Lower lobe of right lung (tissue), 2 donors: ENCODE measurements at regions not wholly inside any gene's neighbourhood (a gene's known extent, or its start where the extent isn't known, plus 50 kb on each side); places are given as distances from the start of the nearest gene placed in this dataset.

Source experiments
- ATAC-seq, 2 donors: fragments of 200-7000 bp; cut with Tn5 transposase; one replicate each; pipeline ENCODE4 v1.9.1; 2020 to 2022; ENCODE audit warnings: mild to moderate bottlenecking in 2 of 2, moderate library complexity in 2 of 2
- DNase-seq: peaks from one replicate; pipeline ENCODE4 v3.0.0-alpha.2; 2020
- H3K27ac ChIP-seq: fragments of 200-600 bp; one replicate; pipeline ENCODE4 v1.8.0; 2022
- H3K27me3 ChIP-seq: fragments of 200-600 bp; one replicate; pipeline ENCODE4 v1.8.0; 2022; ENCODE audit warnings: low read depth
- H3K36me3 ChIP-seq: fragments of 200-600 bp; one replicate; pipeline ENCODE4 v1.8.0; 2022; ENCODE audit warnings: mild to moderate bottlenecking
- H3K4me1 ChIP-seq: fragments of 200-600 bp; one replicate; pipeline ENCODE4 v1.8.0; 2022
- H3K4me3 ChIP-seq: fragments of 200-600 bp; one replicate; pipeline ENCODE4 v1.8.0; 2022; ENCODE audit warnings: mild to moderate bottlenecking
- H3K9me3 ChIP-seq: fragments of 200-600 bp; one replicate; pipeline ENCODE4 v1.8.0; 2022
- intact Hi-C: fragments of 100-400 bp; cut with DNase I; formaldehyde crosslinking; loops from one replicate; pipeline ENCODE4 v1.11.0; 2022
- TF ChIP-seq, protein P1 (sequence below): fragments of 200-600 bp; IDR thresholded peaks from one replicate; pipeline ENCODE4 v1.8.0; 2022; ENCODE audit warnings: antibody characterized with exemption, mild to moderate bottlenecking
- donor health status: DM: no; HTN: yes; CAD: no; lungs with severe emphysema.

DNA sequence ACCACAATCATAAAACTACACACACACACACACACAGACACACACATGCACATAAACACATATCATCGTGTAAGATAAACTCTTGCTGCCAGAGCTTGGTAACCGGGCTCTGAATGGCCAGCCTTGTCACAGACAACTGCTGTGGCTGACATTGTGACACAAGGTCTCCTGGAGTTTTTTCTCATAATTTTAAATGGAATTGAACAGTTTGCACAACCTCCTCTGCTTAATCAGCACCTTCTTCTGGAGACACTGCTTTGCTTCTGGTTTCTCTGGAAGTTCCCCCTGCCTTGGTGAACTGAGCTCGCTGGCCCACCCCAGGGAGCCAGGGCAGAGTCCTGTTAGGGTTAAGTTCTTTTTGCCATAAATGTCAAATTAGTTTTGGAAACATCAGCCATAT is 115.4 kb downstream of the UTP18 start:
- ATAC-seq (no peak), DNase-seq (no peak)
- Histone ChIP-seq H3K4me3 (no peak overlapping the region), H3K36me3 (no peaks in the 10 kb centered on the region), H3K27ac (no peak overlapping the region), H3K27me3 (no peaks in the 10 kb centered on the region), H3K9me3 (no peaks in the 10 kb centered on the region), H3K4me1 (no peaks in the 10 kb centered on the region)
- TF ChIP-seq, protein P1, sequence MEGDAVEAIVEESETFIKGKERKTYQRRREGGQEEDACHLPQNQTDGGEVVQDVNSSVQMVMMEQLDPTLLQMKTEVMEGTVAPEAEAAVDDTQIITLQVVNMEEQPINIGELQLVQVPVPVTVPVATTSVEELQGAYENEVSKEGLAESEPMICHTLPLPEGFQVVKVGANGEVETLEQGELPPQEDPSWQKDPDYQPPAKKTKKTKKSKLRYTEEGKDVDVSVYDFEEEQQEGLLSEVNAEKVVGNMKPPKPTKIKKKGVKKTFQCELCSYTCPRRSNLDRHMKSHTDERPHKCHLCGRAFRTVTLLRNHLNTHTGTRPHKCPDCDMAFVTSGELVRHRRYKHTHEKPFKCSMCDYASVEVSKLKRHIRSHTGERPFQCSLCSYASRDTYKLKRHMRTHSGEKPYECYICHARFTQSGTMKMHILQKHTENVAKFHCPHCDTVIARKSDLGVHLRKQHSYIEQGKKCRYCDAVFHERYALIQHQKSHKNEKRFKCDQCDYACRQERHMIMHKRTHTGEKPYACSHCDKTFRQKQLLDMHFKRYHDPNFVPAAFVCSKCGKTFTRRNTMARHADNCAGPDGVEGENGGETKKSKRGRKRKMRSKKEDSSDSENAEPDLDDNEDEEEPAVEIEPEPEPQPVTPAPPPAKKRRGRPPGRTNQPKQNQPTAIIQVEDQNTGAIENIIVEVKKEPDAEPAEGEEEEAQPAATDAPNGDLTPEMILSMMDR: no peak
- intact Hi-C loops: no loop called here

DNA sequence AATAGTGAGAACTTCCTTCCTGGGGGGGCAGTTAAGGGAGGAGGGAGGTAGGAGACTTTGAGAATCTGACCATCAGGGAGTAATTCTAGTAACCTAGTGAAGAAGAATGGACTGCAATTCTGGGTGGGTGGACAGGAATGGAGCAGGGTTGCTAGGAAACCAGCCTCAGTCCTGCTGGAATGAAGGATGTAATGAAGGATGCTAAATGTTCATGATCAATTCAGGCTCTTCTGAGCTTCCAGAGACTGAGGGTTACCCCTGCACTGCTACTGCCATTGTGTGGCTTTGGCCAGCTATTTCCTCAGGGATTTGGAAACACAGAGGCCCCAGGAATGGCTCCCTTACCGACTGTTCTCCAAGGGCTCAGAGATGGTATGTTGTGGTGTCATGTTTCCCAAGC is 116.4 kb downstream of the UTP18 start:
- H3K4me1 ChIP-seq: no peaks in the 10 kb centered on the region
- intact Hi-C loops: no loop called here
- TF ChIP-seq, protein P1: no peak
- no peaks in the 10 kb centered on the region for H3K9me3 ChIP-seq
- no peak overlapping the region for H3K4me3 ChIP-seq
- no peak overlapping the region for H3K27ac ChIP-seq
- H3K27me3 ChIP-seq: no peaks in the 10 kb centered on the region
- H3K36me3 ChIP-seq: no peaks in the 10 kb centered on the region
- ATAC-seq (no peak), DNase-seq (no peak)

DNA sequence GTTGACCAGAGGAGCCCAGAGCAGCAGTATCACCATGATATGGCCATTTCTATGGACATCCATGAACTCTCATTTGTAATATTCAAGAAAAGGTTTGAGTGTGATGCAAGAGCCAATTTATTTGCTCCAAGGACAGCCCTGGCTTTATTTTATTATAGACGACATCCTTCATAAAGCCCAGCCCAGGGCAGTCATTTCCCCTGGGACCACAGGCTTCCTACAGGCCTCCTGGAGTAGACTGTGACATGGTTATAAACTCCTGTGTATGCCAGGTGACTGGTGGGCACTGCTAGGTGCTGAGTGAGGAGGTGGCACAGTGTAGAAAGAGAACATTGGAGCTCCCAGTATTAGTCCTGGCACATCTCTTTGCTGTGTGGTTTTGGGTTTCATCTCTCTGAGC is 120.9 kb downstream of the UTP18 start:
- H3K9me3 ChIP-seq: no peaks in the 10 kb centered on the region
- intact Hi-C loops: no loop called here
- TF ChIP-seq, protein P1: no peak
- no peaks in the 10 kb centered on the region for H3K27me3 ChIP-seq
- H3K4me3 ChIP-seq: no peak overlapping the region
- ATAC-seq: no peak
- no peaks in the 10 kb centered on the region for H3K36me3 ChIP-seq
- no peaks in the 10 kb centered on the region for H3K4me1 ChIP-seq
- no peak overlapping the region for H3K27ac ChIP-seq
- no peak for DNase-seq

DNA sequence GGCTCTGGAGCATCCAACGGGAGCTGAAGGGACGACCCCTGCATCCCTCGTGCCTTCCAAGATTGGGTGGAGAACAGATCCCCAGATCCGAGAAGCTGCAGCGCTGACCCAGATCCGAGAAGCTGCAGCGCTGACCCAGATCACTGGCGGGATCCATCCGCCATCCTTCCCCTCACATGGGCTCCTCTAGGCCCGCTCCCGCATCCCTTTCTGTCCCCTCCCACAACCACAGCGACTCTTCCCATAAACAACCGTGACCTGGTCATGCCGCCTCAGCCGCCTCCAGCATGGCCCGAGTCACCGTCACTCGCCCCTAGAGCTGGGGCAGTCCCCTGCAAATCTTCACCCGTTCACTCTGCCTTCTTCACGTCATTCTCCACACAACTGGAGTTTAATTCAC is 124.9 kb downstream of the UTP18 start:
- intact Hi-C loops: no loop called here
- Histone ChIP-seq H3K27me3 (no peaks in the 10 kb centered on the region), H3K36me3 (no peaks in the 10 kb centered on the region), H3K9me3 (no peaks in the 10 kb centered on the region), H3K4me1 (no peaks in the 10 kb centered on the region), H3K4me3 (no peak overlapping the region), H3K27ac (no peak overlapping the region)
- DNase-seq (no peak), ATAC-seq (no peak)
- TF ChIP-seq, protein P1: no peak

DNA sequence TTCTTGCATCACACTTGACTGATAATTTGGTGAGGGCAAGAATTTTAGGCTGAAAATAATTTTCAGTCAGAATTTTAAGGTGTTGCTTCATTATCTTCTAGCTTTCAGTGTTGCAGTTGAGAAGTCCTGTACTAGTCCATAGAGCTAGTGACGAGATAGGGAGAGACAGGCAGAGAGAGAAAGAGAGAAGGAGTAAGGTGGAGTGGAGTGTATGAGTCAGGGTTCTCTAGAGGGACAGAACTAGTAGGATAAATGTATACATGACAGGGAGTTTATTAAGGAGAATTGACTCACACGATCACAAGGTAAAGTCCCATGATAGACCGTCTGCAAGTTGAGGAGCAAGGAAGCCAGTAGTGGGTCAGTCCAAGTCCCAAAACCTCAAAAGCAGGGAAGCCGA is 127.2 kb downstream of the UTP18 start:
- Histone ChIP-seq H3K36me3 (no peaks in the 10 kb centered on the region), H3K27me3 (no peaks in the 10 kb centered on the region), H3K9me3 (no peaks in the 10 kb centered on the region), H3K4me3 (no peak overlapping the region), H3K27ac (no peak overlapping the region), H3K4me1 (no peaks in the 10 kb centered on the region)
- no peak for ATAC-seq
- no peak for DNase-seq
- intact Hi-C loops: no loop called here
- TF ChIP-seq, protein P1: no peak

DNA sequence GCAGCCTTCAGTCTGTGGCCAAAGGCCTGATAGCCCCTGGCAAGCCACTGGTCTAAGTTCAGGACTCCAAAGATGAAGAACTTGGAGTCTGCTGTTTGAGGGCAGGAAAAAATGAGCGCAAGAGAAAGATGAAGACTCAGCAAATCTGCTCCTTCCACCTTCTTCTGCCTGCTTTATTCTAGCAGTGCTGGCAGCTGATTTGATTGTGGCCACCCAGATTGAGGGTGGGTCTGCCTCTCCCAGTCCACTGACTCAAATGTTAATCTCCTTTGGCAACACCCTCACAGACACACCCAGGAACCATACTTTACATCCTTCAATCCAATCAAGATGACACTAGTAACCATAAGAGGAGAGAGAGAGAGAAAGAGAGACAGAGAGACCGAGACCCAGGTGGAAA is 127.6 kb downstream of the UTP18 start:
- H3K4me3 ChIP-seq: no peak overlapping the region
- no peaks in the 10 kb centered on the region for H3K27me3 ChIP-seq
- intact Hi-C loops: no loop called here
- H3K36me3 ChIP-seq: no peaks in the 10 kb centered on the region
- ATAC-seq (no peak), DNase-seq (no peak)
- no peaks in the 10 kb centered on the region for H3K9me3 ChIP-seq
- TF ChIP-seq, protein P1: no peak
- no peak overlapping the region for H3K27ac ChIP-seq
- no peaks in the 10 kb centered on the region for H3K4me1 ChIP-seq
